H1 (cell line): ENCODE measurements at regions not wholly inside any gene's neighbourhood (a gene's known extent, or its start where the extent isn't known, plus 50 kb on each side); places are given as distances from the start of the nearest gene placed in this dataset.

Source experiments
- CBX8 ChIP-seq: fragments of 300-800, 300-1000 bp; sonication (generic); IDR thresholded peaks from 2 replicates; pipeline ENCODE4 v1.7.1; 2016; ENCODE audit warnings: low read depth, low read length, borderline replicate concordance

- no peak for TF ChIP-seq CBX8
These were observed 112.3 kb downstream of the JCAD start (continued) for GRCh38 chr10:29946953-29947700.
